ENCODE measurements at regions not wholly inside any gene's neighbourhood (a gene's known extent, or its start where the extent isn't known, plus 50 kb on each side); places are given as distances from the start of the nearest gene placed in this dataset.
"Not testable (repeated sequence)": the region's sequence is repeated elsewhere in the genome, so short reads cannot be mapped to it uniquely, and the experiment has no call there.

DNA sequence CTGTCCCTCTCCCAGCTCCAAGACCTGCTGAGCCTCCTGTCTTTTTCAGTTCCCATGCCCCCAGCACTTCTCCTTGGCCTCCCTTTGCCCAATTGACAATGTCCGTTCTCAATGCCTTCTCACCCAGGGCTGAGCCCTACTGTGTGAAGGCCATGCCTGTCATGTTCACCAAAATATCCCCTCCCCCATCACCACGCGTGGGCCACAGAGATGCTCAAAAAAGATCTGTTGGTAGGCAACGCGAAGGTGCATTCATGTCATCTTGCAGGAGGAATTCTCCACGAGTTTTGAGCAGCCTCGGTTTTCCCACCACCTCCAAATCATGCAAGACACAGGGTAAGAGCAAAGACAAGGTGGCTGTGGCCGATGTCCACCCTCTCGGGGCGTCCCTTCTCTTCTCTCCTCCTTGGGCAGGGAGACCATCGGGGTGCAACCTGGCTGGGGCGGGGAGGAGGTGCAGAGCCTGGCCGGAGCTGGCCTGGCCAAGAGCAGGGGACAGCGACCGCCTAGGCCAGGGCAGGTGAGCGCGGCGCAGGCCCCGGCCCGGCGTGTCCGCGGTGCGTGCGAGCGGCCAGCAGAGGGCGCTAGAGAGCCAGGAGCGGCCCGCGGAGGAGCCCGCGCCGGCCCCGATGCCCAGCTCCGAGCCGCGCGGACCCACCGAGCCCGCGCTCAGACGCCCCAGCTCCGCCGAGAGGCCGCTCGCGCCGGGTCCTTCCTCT lies 56.3 kb upstream of the KRTAP5-11 start:
- 10 to 77% (median 15%) methylated on average over 8 to 45 of the region's 48 CpGs for WGBS, 4 donors
- H3K36me3 ChIP-seq; H3K9me3 ChIP-seq; H3K4me1 ChIP-seq; H3K27ac ChIP-seq; H3K27me3 ChIP-seq; ATAC-seq; intact Hi-C loops (cut with DNase I): not testable (repeated sequence)
- TF ChIP-seq, protein P1, sequence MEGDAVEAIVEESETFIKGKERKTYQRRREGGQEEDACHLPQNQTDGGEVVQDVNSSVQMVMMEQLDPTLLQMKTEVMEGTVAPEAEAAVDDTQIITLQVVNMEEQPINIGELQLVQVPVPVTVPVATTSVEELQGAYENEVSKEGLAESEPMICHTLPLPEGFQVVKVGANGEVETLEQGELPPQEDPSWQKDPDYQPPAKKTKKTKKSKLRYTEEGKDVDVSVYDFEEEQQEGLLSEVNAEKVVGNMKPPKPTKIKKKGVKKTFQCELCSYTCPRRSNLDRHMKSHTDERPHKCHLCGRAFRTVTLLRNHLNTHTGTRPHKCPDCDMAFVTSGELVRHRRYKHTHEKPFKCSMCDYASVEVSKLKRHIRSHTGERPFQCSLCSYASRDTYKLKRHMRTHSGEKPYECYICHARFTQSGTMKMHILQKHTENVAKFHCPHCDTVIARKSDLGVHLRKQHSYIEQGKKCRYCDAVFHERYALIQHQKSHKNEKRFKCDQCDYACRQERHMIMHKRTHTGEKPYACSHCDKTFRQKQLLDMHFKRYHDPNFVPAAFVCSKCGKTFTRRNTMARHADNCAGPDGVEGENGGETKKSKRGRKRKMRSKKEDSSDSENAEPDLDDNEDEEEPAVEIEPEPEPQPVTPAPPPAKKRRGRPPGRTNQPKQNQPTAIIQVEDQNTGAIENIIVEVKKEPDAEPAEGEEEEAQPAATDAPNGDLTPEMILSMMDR (IDR thresholded peaks at IDR 0.05) = peak; percentile 45 to 79 (median 68)
- peak overlapping the region in 9 of 12 donors; percentile 28 to 47 (median 41) for H3K4me3 ChIP-seq
- DNase-seq = peak; percentile 33 to 77 (median 46)

DNA sequence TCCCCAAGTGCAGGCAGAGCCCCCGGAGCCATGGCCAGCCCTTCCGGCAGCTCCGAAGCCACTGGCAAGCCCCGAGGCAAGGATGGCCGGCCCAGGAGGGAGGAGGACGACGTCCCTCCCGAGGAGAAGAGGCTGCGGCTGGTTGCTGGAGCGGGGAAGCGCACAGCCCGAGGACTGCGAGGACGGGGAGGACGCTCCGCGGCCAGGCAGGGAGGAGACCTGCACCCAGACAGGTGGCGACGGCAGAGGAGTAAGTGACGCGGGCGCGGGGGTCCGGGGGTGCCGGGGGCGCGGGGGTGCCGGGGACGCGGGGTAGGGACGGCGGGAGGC lies 56.8 kb upstream of the KRTAP5-11 start:
- H3K27me3 ChIP-seq; H3K36me3 ChIP-seq; ATAC-seq; intact Hi-C loops (cut with DNase I); H3K4me1 ChIP-seq; H3K27ac ChIP-seq; H3K9me3 ChIP-seq: not testable (repeated sequence)
- 0 to 1% (median 0%) methylated on average over 11 to 31 of the region's 32 CpGs; no CpG with 5 or more reads in 1 of the 4 donors for WGBS, 4 donors
- H3K4me3 ChIP-seq = peak overlapping the region in 9 of 12 donors; percentile 28 to 47 (median 41)
- DNase-seq = peak in 1 of 5 donors; percentile 6

DNA sequence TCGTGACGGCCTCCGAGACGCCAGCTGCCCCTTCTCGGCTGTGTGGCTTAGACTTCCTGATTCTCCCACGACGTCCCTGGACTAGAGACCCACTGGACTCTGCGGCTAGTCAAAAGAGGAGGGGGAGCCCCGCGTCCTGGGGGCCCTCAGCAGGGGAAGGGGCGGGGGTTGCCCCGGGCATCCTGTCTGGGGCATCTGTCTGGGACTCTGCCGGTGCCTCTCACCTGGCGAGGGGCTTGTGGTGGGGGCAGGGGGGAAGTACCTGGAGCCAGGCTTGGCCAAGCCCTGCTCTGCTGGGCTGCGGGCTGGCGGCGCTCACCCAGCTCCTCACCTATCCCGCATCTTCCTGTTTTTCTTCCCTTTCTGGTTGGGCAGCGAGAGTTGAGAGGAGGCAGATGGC lies 57.2 kb upstream of the KRTAP5-11 start:
- H3K27ac ChIP-seq; H3K4me1 ChIP-seq; intact Hi-C loops (cut with DNase I); ATAC-seq; H3K9me3 ChIP-seq; H3K27me3 ChIP-seq; DNase-seq; H3K36me3 ChIP-seq: not testable (repeated sequence)
- WGBS, 4 donors = 0 to 9% (median 6%) methylated on average over 2 to 14 of the region's 19 CpGs
- peak overlapping the region in 1 of 12 donors; percentile 43 for H3K4me3 ChIP-seq

DNA sequence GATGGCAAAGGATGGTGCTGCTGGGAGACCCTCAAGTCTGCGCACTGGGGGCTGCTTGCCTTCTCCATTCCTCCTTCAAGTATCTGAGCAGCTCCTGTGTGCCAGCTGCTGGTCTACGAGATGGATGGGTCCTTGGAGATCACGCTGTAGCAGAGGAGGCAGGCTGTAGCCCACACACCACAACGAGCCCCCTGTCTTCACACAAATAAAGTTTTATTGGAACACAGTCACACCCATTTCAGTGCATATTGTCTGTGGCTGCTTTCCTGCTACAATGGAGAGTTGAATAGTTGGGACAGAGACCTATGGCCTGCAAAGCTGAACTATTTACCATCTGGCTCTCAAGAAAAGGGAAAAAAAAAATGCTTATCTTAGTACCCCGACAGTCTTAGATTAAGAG lies 64.4 kb upstream of the KRTAP5-11 start:
- H3K27ac ChIP-seq; ATAC-seq; H3K9me3 ChIP-seq; DNase-seq; intact Hi-C loops (cut with DNase I); H3K36me3 ChIP-seq; H3K4me3 ChIP-seq; H3K4me1 ChIP-seq; H3K27me3 ChIP-seq: not testable (repeated sequence)
- WGBS, 4 donors = 66 to 70% (median 67%) methylated on average over 5 of the region's 5 CpGs

DNA sequence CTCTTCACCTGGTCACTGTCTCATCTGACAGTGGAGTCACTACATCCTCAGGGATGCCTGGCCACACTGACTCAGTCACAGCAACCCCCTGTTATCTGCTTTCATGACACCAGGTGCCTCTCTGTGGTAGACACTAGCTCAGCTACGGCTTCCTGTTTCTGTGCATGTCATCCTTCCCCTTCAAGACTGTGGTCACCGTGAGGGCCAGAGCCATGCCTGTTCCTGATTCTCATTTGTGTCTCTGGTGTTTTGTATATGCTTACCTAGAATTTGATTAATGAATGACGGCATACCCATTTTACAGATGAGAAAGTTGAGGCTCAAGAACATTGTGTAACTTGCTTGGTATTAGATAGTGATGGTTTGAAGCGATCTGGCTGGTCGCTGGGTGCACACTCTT lies 70.3 kb upstream of the KRTAP5-11 start:
- H3K27me3 ChIP-seq; intact Hi-C loops (cut with DNase I); H3K27ac ChIP-seq; H3K9me3 ChIP-seq; H3K36me3 ChIP-seq; H3K4me3 ChIP-seq; DNase-seq; ATAC-seq; H3K4me1 ChIP-seq: not testable (repeated sequence)
- WGBS, 4 donors = 71 to 88% (median 82%) methylated on average over 2 to 5 of the region's 5 CpGs

DNA sequence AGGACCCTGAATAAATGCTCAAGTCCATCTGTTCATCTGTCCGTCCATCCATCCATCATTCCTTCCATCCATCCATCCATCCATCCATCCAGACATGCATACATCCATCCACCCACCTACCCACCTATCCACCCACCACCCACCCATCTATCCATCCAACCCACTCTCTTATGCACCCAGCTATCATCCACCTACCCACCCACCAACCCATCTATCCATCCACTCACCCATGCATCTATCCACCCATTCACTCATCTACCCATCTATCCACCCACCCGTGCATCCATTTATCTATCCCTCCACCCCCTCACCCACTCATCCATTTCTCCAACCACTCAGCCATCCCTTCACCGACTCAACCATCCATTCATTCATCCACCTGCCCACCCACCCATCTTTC lies 71.7 kb upstream of the KRTAP5-11 start:
- ATAC-seq; H3K27ac ChIP-seq; H3K4me3 ChIP-seq; H3K36me3 ChIP-seq; H3K27me3 ChIP-seq; DNase-seq; H3K4me1 ChIP-seq; H3K9me3 ChIP-seq; intact Hi-C loops (cut with DNase I): not testable (repeated sequence)
- 84 to 90% (median 89%) methylated on average over 3 of the region's 3 CpGs for WGBS, 4 donors

DNA sequence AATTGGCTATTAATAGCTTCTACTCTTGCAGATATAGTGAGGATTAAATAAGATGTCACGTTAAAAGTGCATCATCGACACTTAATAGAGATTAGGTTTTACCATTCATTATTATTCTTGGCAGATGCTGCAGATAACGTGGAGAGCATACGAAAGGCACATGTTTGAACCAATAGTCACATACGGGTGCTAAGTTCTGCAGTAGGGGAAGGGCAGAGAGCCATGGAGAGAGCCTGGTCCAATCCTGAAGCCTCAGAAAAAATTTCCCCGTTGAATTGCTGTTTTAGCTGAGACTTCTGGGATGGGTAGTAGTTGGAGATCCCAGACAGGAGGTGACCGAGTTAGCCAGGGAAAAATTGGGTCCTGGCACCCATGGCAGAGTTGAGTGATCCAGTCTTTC lies 72.4 kb upstream of the KRTAP5-11 start:
- H3K36me3 ChIP-seq; H3K4me1 ChIP-seq; DNase-seq; H3K9me3 ChIP-seq; ATAC-seq; H3K27ac ChIP-seq; H3K4me3 ChIP-seq; H3K27me3 ChIP-seq; intact Hi-C loops (cut with DNase I): not testable (repeated sequence)
- 55 to 64% (median 58%) methylated on average over 7 of the region's 7 CpGs for WGBS, 4 donors

DNA sequence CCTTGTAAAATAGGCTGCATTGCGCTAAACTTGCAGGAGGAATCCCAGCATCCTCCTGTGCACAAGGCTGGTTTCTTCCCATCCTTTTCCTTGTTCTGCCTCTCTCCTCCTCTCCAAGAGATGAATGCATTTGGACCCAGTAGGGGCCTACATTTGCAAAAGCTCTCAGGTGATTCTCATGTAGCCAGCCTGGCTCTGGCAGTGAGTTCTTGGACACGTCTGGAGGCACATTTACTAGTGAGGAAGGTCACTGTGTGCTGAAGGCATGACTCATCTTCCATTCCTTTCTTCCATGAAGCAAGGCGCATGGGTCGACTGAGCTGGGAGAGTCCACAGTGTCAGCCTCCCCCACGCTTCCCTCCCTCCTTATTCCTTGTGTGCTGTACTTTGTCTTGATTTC lies 73.8 kb upstream of the KRTAP5-11 start:
- intact Hi-C loops (cut with DNase I); H3K4me1 ChIP-seq; H3K9me3 ChIP-seq; H3K27ac ChIP-seq; H3K27me3 ChIP-seq; H3K36me3 ChIP-seq; DNase-seq; H3K4me3 ChIP-seq; ATAC-seq: not testable (repeated sequence)
- WGBS, 4 donors = 46 to 58% (median 52%) methylated on average over 3 to 5 of the region's 5 CpGs

DNA sequence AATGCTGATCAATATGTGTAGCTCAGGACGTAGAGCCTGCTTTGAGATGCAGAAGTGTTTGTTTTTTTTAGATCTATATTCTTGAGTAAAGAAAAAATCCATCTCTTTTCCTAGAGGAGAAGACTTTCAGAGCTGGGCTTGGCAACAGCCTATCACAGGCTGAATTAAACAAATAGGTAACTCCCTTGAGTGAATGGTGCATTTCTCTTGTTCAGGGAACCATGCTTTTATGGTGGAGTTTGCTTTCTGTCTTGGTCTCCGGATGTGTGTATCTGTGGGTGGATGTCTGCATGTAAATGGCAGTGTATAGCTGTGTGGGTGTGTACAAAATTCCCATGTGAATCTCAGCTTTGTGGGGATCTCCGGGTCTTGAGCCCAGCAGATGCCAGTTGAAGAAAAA lies 82.3 kb upstream of the KRTAP5-11 start:
- H3K4me3 ChIP-seq; H3K27ac ChIP-seq; H3K4me1 ChIP-seq; DNase-seq; ATAC-seq; H3K36me3 ChIP-seq; intact Hi-C loops (cut with DNase I); H3K9me3 ChIP-seq; H3K27me3 ChIP-seq: not testable (repeated sequence)
- 51 to 60% (median 55%) methylated on average over 2 to 3 of the region's 3 CpGs for WGBS, 4 donors

DNA sequence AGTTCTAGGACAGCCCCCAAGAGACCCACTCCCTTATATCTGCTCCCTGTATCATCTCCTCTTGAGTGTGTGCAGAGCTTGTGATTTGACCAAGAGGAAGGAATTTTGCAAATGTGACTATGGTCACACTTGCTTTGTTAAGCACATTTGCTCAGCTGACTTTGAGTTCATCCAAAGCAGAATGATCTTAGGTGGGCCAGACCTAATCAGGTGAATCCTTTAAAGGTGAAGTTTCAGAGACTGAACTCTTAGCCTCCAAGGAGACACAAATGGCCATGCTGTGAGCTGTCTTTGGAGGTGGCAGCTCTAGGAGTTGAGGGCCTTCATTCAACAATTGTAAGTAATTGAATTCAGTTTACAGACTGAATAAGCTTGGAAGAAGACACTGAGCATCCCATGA lies 115.4 kb upstream of the KRTAP5-11 start:
- intact Hi-C loops (cut with DNase I); H3K4me3 ChIP-seq; H3K27ac ChIP-seq: not testable (repeated sequence)

DNA sequence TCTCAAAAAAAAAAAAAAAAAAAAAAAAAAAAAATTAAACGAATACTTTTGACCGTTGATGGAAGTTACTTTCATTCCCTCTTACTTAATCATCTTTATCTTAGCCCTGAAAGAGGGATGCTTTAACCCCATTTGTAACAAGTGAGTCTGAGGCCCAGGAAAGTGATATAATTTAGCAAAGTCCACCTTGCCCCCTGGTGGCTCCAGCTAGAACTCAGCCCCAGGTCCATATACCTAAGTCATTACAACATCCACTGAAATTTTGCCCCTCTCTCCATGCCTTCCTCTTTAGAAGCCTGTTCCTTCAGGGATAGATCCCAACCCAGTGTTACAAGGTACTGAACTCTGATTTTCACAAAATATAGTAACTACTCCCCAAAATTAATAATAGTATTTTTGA lies 116.3 kb upstream of the KRTAP5-11 start:
- 74 to 93% (median 83%) methylated on average over 2 of the region's 2 CpGs for WGBS, 4 donors
- DNase-seq; H3K9me3 ChIP-seq; intact Hi-C loops (cut with DNase I); H3K27me3 ChIP-seq; H3K4me3 ChIP-seq; H3K36me3 ChIP-seq; ATAC-seq; H3K27ac ChIP-seq; H3K4me1 ChIP-seq: not testable (repeated sequence)

More for the DNA sequence above, 115.4 kb upstream of the KRTAP5-11 start:
- not testable (repeated sequence) for DNase-seq, H3K27me3 ChIP-seq, H3K36me3 ChIP-seq, H3K4me1 ChIP-seq, ATAC-seq, H3K9me3 ChIP-seq
